WTC11 (cell line): ENCODE measurements at regions not wholly inside any gene's neighbourhood (a gene's known extent, or its start where the extent isn't known, plus 50 kb on each side); places are given as distances from the start of the nearest gene placed in this dataset.

Experiments
- ATF2 ChIP-seq: sonication (generic); formaldehyde crosslinking; IDR thresholded peaks from 2 replicates; pipeline ENCODE4 v1.8.1; 2022; ENCODE audit warnings: low read depth, missing genetic modification reagents, borderline replicate concordance
- ATF3 ChIP-seq: sonication (generic); formaldehyde crosslinking; conservative IDR thresholded peaks from 2 replicates; pipeline ENCODE4 v1.8.1; 2022; ENCODE audit warnings: mild to moderate bottlenecking, missing genetic modification reagents

GRCh38 chr7:109386959-109387358 lies 817.3 kb downstream of the DNAJB9 start:
- TF ChIP-seq ATF2 (no peak), ATF3 (CRISPR knock-in tag) (no peak)
